ENCODE measurements at regions not wholly inside any gene's neighbourhood (a gene's known extent, or its start where the extent isn't known, plus 50 kb on each side); places are given as distances from the start of the nearest gene placed in this dataset.

DNA sequence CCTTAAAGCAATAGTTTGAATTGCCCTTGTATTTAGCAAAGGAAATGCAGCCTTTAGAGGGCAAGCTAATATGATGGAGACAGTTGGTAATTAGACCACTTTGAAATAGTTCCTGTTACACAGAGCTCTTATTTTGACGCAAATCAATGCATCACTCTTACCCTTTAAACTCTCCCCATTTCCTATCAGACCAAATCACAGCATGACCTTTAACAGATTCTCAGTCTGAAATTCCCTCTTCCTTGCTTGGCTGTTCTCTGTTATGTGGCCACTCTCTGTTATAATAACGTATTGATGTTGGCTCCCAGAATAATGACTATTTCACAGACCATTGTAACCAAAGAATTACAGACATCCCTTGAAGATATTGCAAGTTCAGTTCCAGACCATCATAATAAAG is 66.9 kb upstream of the NGF start:
- no peak overlapping the region for H3K27ac ChIP-seq
- TF ChIP-seq CTCF (IDR thresholded peaks at IDR 0.05) = no peak
- TF ChIP-seq EZH2 (IDR thresholded peaks at IDR 0.05) = no peak
- no peak for TF ChIP-seq EZH2phosphoT487 (IDR thresholded peaks at IDR 0.05)

GRCh38 chr1:115402753-115403184 is 64.7 kb upstream of the NGF start:
- Mint-ChIP-seq H3K27ac (no peak overlapping the region), H3K9me3 (no peaks in the 10 kb centered on the region), H3K4me1 (peaks cover 5% of the 10 kb centered on the region), H3K27me3 (ENCODE audit: insufficient read depth, low read depth) (peaks cover 2% of the 10 kb centered on the region), H3K36me3 (no peaks in the 10 kb centered on the region), H3K4me3 (no peak overlapping the region)
- Histone ChIP-seq H3K4me1 (no peaks in the 10 kb centered on the region), H3K4me2 (no peak overlapping the region), H3K27ac (no peak overlapping the region), H3K79me2 (ENCODE audit: low read depth) (no peaks in the 10 kb centered on the region), H3K36me3 (no peaks in the 10 kb centered on the region), H3K9me3 (ENCODE audit: low read depth) (no peaks in the 10 kb centered on the region), H3K4me3 (no peak overlapping the region), H3K9ac (no peak overlapping the region), H2AFZ (replicated peaks) (no peak overlapping the region), H3K27me3 (no peaks in the 10 kb centered on the region), H4K20me1 (ENCODE audit: low read depth) (no peaks in the 10 kb centered on the region), H3F3A (ENCODE audit: low read depth) (no peaks in the 10 kb centered on the region)
- TF ChIP-seq CTCF (IDR thresholded peaks at IDR 0.05) = no peak
- no peak for TF ChIP-seq EZH2phosphoT487 (IDR thresholded peaks at IDR 0.05)
- no peak for TF ChIP-seq EZH2 (IDR thresholded peaks at IDR 0.05)
- DNase-seq (ENCODE audit: low spot score) = no peak

More for the DNA sequence above, 66.9 kb upstream of the NGF start:
- Histone ChIP-seq H3K4me2 (no peak overlapping the region), H3K9ac (no peak overlapping the region), H3K4me3 (no peak overlapping the region), H3K79me2 (ENCODE audit: low read depth) (no peaks in the 10 kb centered on the region), H3K9me3 (ENCODE audit: low read depth) (no peaks in the 10 kb centered on the region), H3F3A (ENCODE audit: low read depth) (no peaks in the 10 kb centered on the region), H3K36me3 (no peaks in the 10 kb centered on the region), H3K4me1 (no peaks in the 10 kb centered on the region), H3K27me3 (no peaks in the 10 kb centered on the region), H4K20me1 (ENCODE audit: low read depth) (no peaks in the 10 kb centered on the region), H2AFZ (replicated peaks) (no peak overlapping the region)
- DNase-seq (ENCODE audit: low spot score) = no peak
- Mint-ChIP-seq H3K9me3 (no peaks in the 10 kb centered on the region), H3K27ac (no peak overlapping the region), H3K4me1 (peaks cover 5% of the 10 kb centered on the region), H3K27me3 (ENCODE audit: insufficient read depth, low read depth) (peaks cover 4% of the 10 kb centered on the region), H3K4me3 (no peak overlapping the region), H3K36me3 (no peaks in the 10 kb centered on the region)

GRCh38 chr1:115401676-115402075 is 63.6 kb upstream of the NGF start:
- H3K4me1 ChIP-seq = no peaks in the 10 kb centered on the region
- Mint-ChIP-seq H3K9me3 (no peaks in the 10 kb centered on the region), H3K27ac (no peak overlapping the region)

More at GRCh38 chr1:115401676-115402075, 63.6 kb upstream of the NGF start:
- no peak for DNase-seq (ENCODE audit: low spot score)
- Histone ChIP-seq H3K4me3 (no peak overlapping the region), H3K9me3 (ENCODE audit: low read depth) (no peaks in the 10 kb centered on the region), H3K4me2 (no peak overlapping the region), H3F3A (ENCODE audit: low read depth) (no peaks in the 10 kb centered on the region), H2AFZ (replicated peaks) (no peak overlapping the region), H3K27ac (no peak overlapping the region), H3K79me2 (ENCODE audit: low read depth) (no peaks in the 10 kb centered on the region), H3K27me3 (no peaks in the 10 kb centered on the region), H4K20me1 (ENCODE audit: low read depth) (no peaks in the 10 kb centered on the region), H3K36me3 (no peaks in the 10 kb centered on the region), H3K9ac (no peak overlapping the region)
- H3K36me3 Mint-ChIP-seq = no peaks in the 10 kb centered on the region
- H3K4me3 Mint-ChIP-seq = no peak overlapping the region
- H3K4me1 Mint-ChIP-seq = peaks cover 5% of the 10 kb centered on the region
- TF ChIP-seq EZH2phosphoT487 (IDR thresholded peaks at IDR 0.05) = no peak
- TF ChIP-seq EZH2 (IDR thresholded peaks at IDR 0.05) = no peak
- TF ChIP-seq CTCF (IDR thresholded peaks at IDR 0.05) = no peak
- H3K27me3 Mint-ChIP-seq (ENCODE audit: insufficient read depth, low read depth) = peaks cover 2% of the 10 kb centered on the region
